ENCODE measurements at regions not wholly inside any gene's neighbourhood (a gene's known extent, or its start where the extent isn't known, plus 50 kb on each side); places are given as distances from the start of the nearest gene placed in this dataset.

- TF ChIP-seq EZH2phosphoT487 (conservative IDR thresholded peaks at IDR 0.05; ENCODE audit: low read length) = no peak
- TF ChIP-seq CTCF (IDR thresholded peaks at IDR 0.05; ENCODE audit: insufficient read depth, low read length, poor library complexity, severe bottlenecking) = no peak
Measured at GRCh38 chr7:136803028-136803427, 65.4 kb upstream of the CHRM2 start.
